Cardiac fibroblast (primary cell): ENCODE measurements at regions not wholly inside any gene's neighbourhood (a gene's known extent, or its start where the extent isn't known, plus 50 kb on each side); places are given as distances from the start of the nearest gene placed in this dataset.
A peak's percentile ranks its signal among the peaks of the same experiment; 100 is the strongest.

Experiments
- DNase-seq, 2 donors: peaks; one replicate each; pipeline versions ENCODE4 v3.0.0 to v3.0.0-alpha.2; 2010; ENCODE audit warnings: low read depth in 2 of 2
- H3K4me3 ChIP-seq, 2 donors: replicated peaks in 1 of 2; 1 replicate in 1 of 2; 2 replicates in 1 of 2; pipeline ENCODE4 v1.5.1; 2011; ENCODE audit warnings: low read depth in 2 of 2, low read length in 2 of 2, mild to moderate bottlenecking in 2 of 2, moderate library complexity in 1 of 2
- TF ChIP-seq, protein P1 (sequence below): IDR thresholded peaks from one replicate; pipeline ENCODE4 v1.5.1; 2011; ENCODE audit warnings: low read depth, mild to moderate bottlenecking, low read length, inconsistent platforms

DNA sequence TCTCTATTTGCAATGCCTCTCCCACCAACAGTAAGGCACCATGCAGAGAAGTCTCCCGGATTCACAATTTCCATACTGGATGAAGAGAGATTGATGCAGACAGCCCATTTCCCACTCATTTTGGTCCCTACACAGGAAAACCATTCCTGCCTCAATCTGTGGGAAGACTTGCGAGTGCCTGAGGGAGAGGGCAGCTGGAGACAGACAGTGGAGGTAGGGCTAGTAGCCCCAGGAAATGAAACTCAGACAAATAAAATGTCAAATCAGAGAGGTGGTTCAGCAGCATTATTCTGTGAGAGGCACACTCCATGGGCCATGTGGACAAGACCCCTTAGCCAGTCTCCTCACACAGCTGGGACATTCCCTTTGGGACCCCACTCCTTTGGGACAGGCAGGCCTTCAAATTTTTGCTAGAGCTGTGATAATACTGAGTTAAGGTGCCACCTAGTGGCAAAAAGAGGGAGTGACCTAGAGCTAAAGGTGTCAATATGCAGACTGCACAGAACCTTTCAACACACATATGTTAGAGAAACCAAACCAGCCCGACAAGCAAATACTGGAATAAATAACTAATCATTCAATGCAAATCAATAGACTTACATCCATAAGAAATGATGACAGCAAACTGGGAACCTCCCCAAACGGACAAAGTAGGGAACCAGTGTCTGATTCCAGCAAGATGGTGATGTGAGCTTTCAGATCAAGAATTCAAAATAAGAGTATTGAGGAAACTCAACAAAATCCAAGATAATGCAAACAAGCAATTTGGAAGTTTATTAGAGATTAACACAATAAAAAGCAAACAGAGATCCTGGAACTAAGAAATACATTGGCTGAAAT, 1865.3 kb upstream of the AGA start:
- DNase-seq: peak; percentile 24 to 50
- TF ChIP-seq, protein P1, sequence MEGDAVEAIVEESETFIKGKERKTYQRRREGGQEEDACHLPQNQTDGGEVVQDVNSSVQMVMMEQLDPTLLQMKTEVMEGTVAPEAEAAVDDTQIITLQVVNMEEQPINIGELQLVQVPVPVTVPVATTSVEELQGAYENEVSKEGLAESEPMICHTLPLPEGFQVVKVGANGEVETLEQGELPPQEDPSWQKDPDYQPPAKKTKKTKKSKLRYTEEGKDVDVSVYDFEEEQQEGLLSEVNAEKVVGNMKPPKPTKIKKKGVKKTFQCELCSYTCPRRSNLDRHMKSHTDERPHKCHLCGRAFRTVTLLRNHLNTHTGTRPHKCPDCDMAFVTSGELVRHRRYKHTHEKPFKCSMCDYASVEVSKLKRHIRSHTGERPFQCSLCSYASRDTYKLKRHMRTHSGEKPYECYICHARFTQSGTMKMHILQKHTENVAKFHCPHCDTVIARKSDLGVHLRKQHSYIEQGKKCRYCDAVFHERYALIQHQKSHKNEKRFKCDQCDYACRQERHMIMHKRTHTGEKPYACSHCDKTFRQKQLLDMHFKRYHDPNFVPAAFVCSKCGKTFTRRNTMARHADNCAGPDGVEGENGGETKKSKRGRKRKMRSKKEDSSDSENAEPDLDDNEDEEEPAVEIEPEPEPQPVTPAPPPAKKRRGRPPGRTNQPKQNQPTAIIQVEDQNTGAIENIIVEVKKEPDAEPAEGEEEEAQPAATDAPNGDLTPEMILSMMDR: peak; percentile 67
- no peak overlapping the region for H3K4me3 ChIP-seq

DNA sequence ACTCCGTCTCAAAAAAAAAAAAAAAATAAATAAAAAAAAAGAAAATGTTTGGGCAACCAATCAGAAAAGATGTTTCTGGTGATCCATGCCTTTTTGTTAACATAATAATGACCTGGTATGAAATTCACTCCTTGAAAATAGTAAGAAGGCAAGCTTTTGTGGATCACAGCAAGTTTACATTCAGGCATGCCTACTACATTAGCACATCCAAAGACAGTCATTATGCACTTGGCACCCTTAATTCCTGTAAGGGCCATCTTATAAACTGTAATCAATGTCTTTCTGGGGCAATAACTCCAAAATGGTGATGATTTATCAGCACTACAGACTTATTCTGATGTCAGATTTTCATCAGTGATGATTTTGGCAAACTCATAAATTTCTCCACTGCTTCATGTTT, 1871.6 kb upstream of the AGA start:
- DNase-seq: no peak
- TF ChIP-seq, protein P1: no peak
- no peak overlapping the region for H3K4me3 ChIP-seq

DNA sequence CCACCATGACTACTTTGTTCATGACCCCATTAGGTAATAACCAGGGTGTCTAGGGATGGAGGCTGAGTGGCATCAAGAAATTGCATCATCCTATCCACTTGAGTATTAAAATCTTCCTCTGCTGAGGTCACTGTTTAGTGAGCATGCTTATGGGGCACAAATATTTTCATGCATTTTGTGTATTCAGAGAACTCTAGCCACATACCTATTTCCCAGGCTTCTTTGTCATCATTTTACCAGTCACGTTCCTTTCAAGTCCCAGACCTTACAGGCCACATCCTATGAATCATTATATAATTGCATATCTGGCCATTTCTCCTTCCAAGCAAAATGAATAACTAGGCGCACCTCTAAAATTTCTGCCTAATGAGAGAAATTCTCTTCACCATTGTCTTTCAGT, 1882.9 kb upstream of the AGA start:
- TF ChIP-seq, protein P1: no peak
- H3K4me3 ChIP-seq: no peak overlapping the region
- DNase-seq: no peak

DNA sequence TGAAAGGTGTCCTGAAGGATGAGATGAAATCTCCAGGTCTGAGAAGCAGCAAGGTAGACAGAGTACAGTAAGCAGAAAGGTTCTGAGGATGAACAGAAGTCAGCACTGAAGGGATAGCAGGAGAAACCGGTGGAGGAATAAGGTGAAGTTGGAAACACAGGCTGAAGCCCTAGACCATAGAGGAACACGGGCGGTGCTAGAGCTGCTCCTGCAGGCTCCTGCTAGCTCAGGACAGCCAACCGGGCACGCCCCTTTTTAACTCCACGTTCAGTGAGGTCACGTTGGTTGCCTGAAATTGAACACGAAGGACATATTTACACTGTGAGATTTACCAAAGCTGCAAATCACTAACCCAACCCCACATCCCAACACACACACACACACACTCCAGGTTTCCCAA, 1886.4 kb upstream of the AGA start:
- TF ChIP-seq, protein P1: no peak
- no peak overlapping the region for H3K4me3 ChIP-seq
- no peak for DNase-seq

DNA sequence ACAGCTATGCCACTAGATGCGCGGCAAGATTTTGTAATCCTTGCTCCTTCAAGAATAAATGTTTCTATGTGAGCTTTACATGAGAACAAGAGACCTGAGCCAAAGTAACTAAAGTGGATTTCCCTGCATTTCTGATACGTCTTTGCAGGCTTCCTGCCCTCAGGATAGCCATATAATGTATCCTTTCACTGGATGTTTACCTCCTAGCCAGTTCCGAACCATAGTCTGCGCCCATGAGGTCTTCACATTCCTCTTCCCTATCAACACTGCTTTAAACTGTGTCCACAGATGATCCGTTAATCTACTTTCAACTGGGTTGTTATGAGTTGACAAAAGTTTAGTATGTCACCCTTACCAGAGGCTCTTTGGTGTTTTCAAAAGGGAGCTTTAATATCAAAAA, 1889.1 kb upstream of the AGA start:
- no peak for DNase-seq
- TF ChIP-seq, protein P1: no peak
- no peak overlapping the region for H3K4me3 ChIP-seq

DNA sequence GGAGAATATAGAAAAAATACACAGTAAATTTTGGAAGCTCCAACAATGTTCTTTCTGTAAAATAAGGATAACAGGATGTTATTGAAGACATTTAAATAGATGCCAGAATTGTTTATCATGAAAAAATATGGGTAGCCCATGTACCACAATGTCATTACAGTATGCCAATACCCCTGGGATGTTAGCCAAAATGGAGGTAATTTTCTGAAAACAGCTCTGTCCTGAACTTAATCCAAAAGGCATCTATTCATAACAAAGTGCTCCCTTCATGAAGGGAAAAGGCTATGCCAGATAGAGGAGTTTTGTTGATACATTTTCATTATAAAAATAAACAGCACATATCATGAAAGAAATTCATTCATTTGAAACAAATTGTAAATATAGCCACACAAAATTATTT, 1902.6 kb upstream of the AGA start:
- TF ChIP-seq, protein P1: no peak
- H3K4me3 ChIP-seq: no peak overlapping the region
- no peak for DNase-seq

DNA sequence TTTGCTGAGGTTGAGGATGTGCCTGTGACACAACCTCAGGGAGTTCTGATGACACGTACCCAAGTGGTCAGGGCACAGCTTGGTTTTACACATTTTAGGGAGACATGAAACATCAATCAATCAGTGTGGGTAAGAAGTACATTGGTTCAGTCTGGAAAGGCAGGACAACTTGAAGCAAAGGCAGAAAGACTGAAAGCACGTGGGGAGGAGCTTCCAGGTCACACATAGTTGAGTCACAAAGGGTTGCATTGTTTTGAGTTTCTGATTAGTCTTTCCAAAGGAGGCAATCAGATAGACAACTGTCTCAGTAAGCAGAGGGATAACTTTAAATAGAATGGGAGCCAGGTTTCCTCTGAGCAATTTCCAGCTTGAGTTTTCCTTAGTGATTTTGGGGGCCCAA, 1910.0 kb upstream of the AGA start:
- no peak overlapping the region for H3K4me3 ChIP-seq
- DNase-seq: no peak
- TF ChIP-seq, protein P1: no peak
